Stimulated activated CD4-positive, alpha-beta T cell treated with anti-CD3 and anti-CD28 coated beads, Interleukin-15, amount 100 ng/mL, for 1 hour (primary cell): ENCODE measurements at regions not wholly inside any gene's neighbourhood (a gene's known extent, or its start where the extent isn't known, plus 50 kb on each side); places are given as distances from the start of the nearest gene placed in this dataset.

Experiments
- DNase-seq, 2 donors: peaks; one replicate each; pipeline ENCODE4 v3.0.0-alpha.2; 2020; ENCODE audit warnings: low read depth in 1 of 2, low spot score in 1 of 2

- no peak for DNase-seq
Measured at GRCh38 chr20:52921340-52921739, 50.8 kb upstream of the TSHZ2 start.

GRCh38 chr20:52918311-52918710, 53.8 kb upstream of the TSHZ2 start:
- no peak for DNase-seq

- no peak for DNase-seq
Measured at GRCh38 chr20:52915564-52915963, 56.6 kb upstream of the TSHZ2 start.

GRCh38 chr20:52914870-52915269, 57.3 kb upstream of the TSHZ2 start:
- DNase-seq = no peak

- no peak for DNase-seq
Measured at GRCh38 chr20:52913650-52914387, 58.3 kb upstream of the TSHZ2 start.

- no peak for DNase-seq
Measured at GRCh38 chr20:52905241-52905994, 66.7 kb upstream of the TSHZ2 start.

- no peak for DNase-seq
Measured at GRCh38 chr20:52904837-52905236, 67.3 kb upstream of the TSHZ2 start.

GRCh38 chr20:52899041-52899608, 73.0 kb upstream of the TSHZ2 start:
- no peak for DNase-seq

GRCh38 chr20:52896348-52896747, 75.8 kb upstream of the TSHZ2 start:
- DNase-seq = no peak

GRCh38 chr20:52895701-52896100, 76.5 kb upstream of the TSHZ2 start:
- DNase-seq = no peak

- DNase-seq = no peak
Measured at GRCh38 chr20:52895235-52895634, 76.9 kb upstream of the TSHZ2 start.

- no peak for DNase-seq
Measured at GRCh38 chr20:52893498-52893897, 78.7 kb upstream of the TSHZ2 start.

GRCh38 chr20:52892023-52892422, 80.1 kb upstream of the TSHZ2 start:
- no peak for DNase-seq

- no peak for DNase-seq
Measured at GRCh38 chr20:52890130-52890529, 82.0 kb upstream of the TSHZ2 start.

GRCh38 chr20:52889225-52889624, 82.9 kb upstream of the TSHZ2 start:
- DNase-seq = no peak

GRCh38 chr20:52888096-52888495, 84.1 kb upstream of the TSHZ2 start:
- no peak for DNase-seq

GRCh38 chr20:52880997-52881396, 91.2 kb upstream of the TSHZ2 start:
- no peak for DNase-seq

GRCh38 chr20:52880259-52880658, 91.9 kb upstream of the TSHZ2 start:
- DNase-seq = no peak

GRCh38 chr20:52874241-52874640, 97.9 kb upstream of the TSHZ2 start:
- no peak for DNase-seq

- no peak for DNase-seq
Measured at GRCh38 chr20:52869698-52870501, 102.3 kb upstream of the TSHZ2 start.

- no peak for DNase-seq
Measured at GRCh38 chr20:52869276-52869675, 102.9 kb upstream of the TSHZ2 start.

GRCh38 chr20:52867305-52867704, 104.9 kb upstream of the TSHZ2 start:
- no peak for DNase-seq
